Neural cell (in vitro differentiated cells): ENCODE measurements at regions not wholly inside any gene's neighbourhood (a gene's known extent, or its start where the extent isn't known, plus 50 kb on each side); places are given as distances from the start of the nearest gene placed in this dataset.

ENCODE experiments used
- H2AFZ ChIP-seq: fragments of 200-600, 300-800 bp; sonication (generic), shearing (Covaris generic); 2 replicates; pipeline ENCODE4 v1.6.0; 2014; ENCODE audit warnings: low read depth, mild to moderate bottlenecking, antibody characterized with exemption, low read length, moderate library complexity
- H3F3A ChIP-seq: fragments of 200-600 bp; shearing (Covaris generic); 2 replicates; pipeline ENCODE4 v1.6.1; 2016; ENCODE audit warnings: mild to moderate bottlenecking, moderate library complexity, mixed read lengths, antibody characterized with exemption, low read length; ENCODE audit not compliant: insufficient read depth, poor library complexity, severe bottlenecking
- H3K27ac ChIP-seq: fragments of 200-600, 300-800 bp; sonication (generic), shearing (Covaris generic); 2 replicates; pipeline ENCODE4 v1.5.1; 2014; ENCODE audit warnings: mild to moderate bottlenecking, low read length, moderate library complexity
- H3K27me3 ChIP-seq: fragments of 300-800, 200-600 bp; sonication (generic), shearing (Covaris generic); 2 replicates; pipeline ENCODE4 v1.6.0; 2014; ENCODE audit warnings: mild to moderate bottlenecking, low read depth, low read length, moderate library complexity; ENCODE audit not compliant: insufficient read depth
- H3K36me3 ChIP-seq: fragments of 300-800, 200-600 bp; sonication (generic), shearing (Covaris generic); 2 replicates; pipeline ENCODE4 v1.5.1; 2014; ENCODE audit warnings: mild to moderate bottlenecking, antibody characterized with exemption, low read length, moderate library complexity; ENCODE audit not compliant: insufficient read depth
- H3K4me2 ChIP-seq: fragments of 300-800, 200-600 bp; sonication (generic), shearing (Covaris generic); 2 replicates; pipeline ENCODE4 v1.6.0; 2014; ENCODE audit warnings: mild to moderate bottlenecking, low read length
- H3K4me3 ChIP-seq: fragments of 300-800, 200-600 bp; sonication (generic), shearing (Covaris generic); 2 replicates; pipeline ENCODE4 v1.5.1; 2014; ENCODE audit warnings: mild to moderate bottlenecking, low read length, moderate library complexity
- H3K79me2 ChIP-seq: fragments of 200-600 bp; shearing (Covaris generic); replicated peaks from 2 replicates; pipeline ENCODE4 v1.6.0; 2014; ENCODE audit warnings: mild to moderate bottlenecking, low read length, moderate library complexity; ENCODE audit not compliant: insufficient read depth
- H3K9ac ChIP-seq: fragments of 300-800, 200-600 bp; sonication (generic), shearing (Covaris generic); 2 replicates; pipeline ENCODE4 v1.6.1; 2016; ENCODE audit warnings: mild to moderate bottlenecking, low read length, mixed read lengths
- H3K9me2 ChIP-seq: fragments of 200-600 bp; shearing (Covaris generic); 2 replicates; pipeline ENCODE4 v1.6.1; 2016; ENCODE audit warnings: mild to moderate bottlenecking, low read length, mixed read lengths; ENCODE audit not compliant: insufficient read depth
- H3K9me3 ChIP-seq: fragments of 200-600, 300-800 bp; sonication (generic), shearing (Covaris generic); 2 replicates; pipeline ENCODE4 v1.6.1; 2016; ENCODE audit warnings: mild to moderate bottlenecking, mixed run types, low read length, moderate library complexity, mixed read lengths
- H4K20me1 ChIP-seq: fragments of 200-600 bp; shearing (Covaris generic); 2 replicates; pipeline ENCODE4 v1.6.1; 2016; ENCODE audit warnings: mild to moderate bottlenecking, mixed run types; ENCODE audit not compliant: insufficient read depth
- EP300 ChIP-seq: fragments of 450-650 bp; conservative IDR thresholded peaks from 2 replicates; pipeline ENCODE4 v1.6.1; 2014; ENCODE audit warnings: antibody characterized with exemption, mild to moderate bottlenecking, moderate library complexity; ENCODE audit not compliant: poor library complexity, severe bottlenecking
- EZH2 ChIP-seq: fragments of 200-600, 300-800 bp; shearing (Covaris generic), sonication (generic); IDR thresholded peaks from 2 replicates; pipeline ENCODE4 v1.6.1; 2014; ENCODE audit warnings: antibody characterized with exemption, low read length, borderline replicate concordance, mild to moderate bottlenecking; ENCODE audit not compliant: insufficient read depth, poor library complexity, severe bottlenecking
- MXI1 ChIP-seq: fragments of 450-650 bp; conservative IDR thresholded peaks from 2 replicates; pipeline ENCODE4 v1.6.1; 2014; ENCODE audit warnings: antibody characterized with exemption, mild to moderate bottlenecking; ENCODE audit not compliant: poor library complexity, severe bottlenecking
- POLR2AphosphoS5 ChIP-seq: IDR thresholded peaks from 2 replicates; pipeline ENCODE4 v1.6.1; 2012
- RAD21 ChIP-seq: fragments of 450-650 bp; conservative IDR thresholded peaks from 2 replicates; pipeline ENCODE4 v1.6.1; 2014; ENCODE audit warnings: antibody characterized with exemption, mild to moderate bottlenecking, moderate library complexity
- SMC3 ChIP-seq: fragments of 450-650 bp; conservative IDR thresholded peaks from 2 replicates; pipeline ENCODE4 v1.6.1; 2014; ENCODE audit warnings: antibody characterized with exemption, mild to moderate bottlenecking, moderate library complexity; ENCODE audit not compliant: poor library complexity
- TAF1 ChIP-seq: IDR thresholded peaks from 2 replicates; pipeline ENCODE4 v1.6.1; 2012; ENCODE audit warnings: low read depth
- TF ChIP-seq, protein P1 (sequence below): IDR thresholded peaks from 2 replicates; pipeline ENCODE4 v1.6.1; 2012; ENCODE audit warnings: borderline replicate concordance
- TF ChIP-seq, protein P2 (sequence below): fragments of 450-650 bp; IDR thresholded peaks from 2 replicates; pipeline ENCODE4 v1.5.1; 2014; ENCODE audit warnings: antibody characterized with exemption, mild to moderate bottlenecking, moderate library complexity; ENCODE audit not compliant: poor library complexity, severe bottlenecking

DNA sequence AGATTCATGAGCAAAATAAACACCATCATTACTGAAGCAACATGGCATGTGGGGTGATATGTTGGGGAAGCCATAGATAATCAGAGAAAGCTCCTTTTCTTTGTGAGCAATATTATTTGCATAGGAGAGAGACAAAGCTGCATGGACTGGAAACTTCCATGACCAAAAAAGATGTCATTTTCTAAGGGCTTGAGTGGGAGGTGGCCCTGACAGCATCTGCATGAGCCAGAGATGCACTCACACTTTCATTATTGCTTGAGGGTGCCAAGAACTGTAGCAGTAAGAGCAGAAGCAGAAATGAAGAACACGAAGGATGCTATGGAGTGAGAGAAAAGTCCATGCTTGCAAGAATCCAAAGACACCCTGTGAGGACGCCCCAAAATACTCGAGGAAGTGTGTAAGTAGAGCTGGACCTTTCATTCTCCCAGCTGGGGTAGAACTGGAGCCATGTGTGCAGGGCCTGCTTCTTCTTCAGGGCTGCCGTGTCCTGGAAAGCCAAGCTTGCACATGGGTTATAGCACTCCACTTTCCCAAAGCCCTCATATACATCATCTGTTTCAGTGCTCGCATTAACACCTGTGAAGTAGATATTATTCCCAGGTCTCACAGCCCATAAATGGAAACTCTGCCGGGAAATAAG is 851.2 kb downstream of the DHX35 start:
- no peaks in the 10 kb centered on the region for H3F3A ChIP-seq
- no peaks in the 10 kb centered on the region for H3K9me3 ChIP-seq
- TF ChIP-seq TAF1 (no peak), EP300 (no peak), SMC3 (no peak), RAD21 (no peak), EZH2 (no peak)
- TF ChIP-seq, protein P1, sequence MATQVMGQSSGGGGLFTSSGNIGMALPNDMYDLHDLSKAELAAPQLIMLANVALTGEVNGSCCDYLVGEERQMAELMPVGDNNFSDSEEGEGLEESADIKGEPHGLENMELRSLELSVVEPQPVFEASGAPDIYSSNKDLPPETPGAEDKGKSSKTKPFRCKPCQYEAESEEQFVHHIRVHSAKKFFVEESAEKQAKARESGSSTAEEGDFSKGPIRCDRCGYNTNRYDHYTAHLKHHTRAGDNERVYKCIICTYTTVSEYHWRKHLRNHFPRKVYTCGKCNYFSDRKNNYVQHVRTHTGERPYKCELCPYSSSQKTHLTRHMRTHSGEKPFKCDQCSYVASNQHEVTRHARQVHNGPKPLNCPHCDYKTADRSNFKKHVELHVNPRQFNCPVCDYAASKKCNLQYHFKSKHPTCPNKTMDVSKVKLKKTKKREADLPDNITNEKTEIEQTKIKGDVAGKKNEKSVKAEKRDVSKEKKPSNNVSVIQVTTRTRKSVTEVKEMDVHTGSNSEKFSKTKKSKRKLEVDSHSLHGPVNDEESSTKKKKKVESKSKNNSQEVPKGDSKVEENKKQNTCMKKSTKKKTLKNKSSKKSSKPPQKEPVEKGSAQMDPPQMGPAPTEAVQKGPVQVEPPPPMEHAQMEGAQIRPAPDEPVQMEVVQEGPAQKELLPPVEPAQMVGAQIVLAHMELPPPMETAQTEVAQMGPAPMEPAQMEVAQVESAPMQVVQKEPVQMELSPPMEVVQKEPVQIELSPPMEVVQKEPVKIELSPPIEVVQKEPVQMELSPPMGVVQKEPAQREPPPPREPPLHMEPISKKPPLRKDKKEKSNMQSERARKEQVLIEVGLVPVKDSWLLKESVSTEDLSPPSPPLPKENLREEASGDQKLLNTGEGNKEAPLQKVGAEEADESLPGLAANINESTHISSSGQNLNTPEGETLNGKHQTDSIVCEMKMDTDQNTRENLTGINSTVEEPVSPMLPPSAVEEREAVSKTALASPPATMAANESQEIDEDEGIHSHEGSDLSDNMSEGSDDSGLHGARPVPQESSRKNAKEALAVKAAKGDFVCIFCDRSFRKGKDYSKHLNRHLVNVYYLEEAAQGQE: no peak
- TF ChIP-seq, protein P2, sequence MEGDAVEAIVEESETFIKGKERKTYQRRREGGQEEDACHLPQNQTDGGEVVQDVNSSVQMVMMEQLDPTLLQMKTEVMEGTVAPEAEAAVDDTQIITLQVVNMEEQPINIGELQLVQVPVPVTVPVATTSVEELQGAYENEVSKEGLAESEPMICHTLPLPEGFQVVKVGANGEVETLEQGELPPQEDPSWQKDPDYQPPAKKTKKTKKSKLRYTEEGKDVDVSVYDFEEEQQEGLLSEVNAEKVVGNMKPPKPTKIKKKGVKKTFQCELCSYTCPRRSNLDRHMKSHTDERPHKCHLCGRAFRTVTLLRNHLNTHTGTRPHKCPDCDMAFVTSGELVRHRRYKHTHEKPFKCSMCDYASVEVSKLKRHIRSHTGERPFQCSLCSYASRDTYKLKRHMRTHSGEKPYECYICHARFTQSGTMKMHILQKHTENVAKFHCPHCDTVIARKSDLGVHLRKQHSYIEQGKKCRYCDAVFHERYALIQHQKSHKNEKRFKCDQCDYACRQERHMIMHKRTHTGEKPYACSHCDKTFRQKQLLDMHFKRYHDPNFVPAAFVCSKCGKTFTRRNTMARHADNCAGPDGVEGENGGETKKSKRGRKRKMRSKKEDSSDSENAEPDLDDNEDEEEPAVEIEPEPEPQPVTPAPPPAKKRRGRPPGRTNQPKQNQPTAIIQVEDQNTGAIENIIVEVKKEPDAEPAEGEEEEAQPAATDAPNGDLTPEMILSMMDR: no peak
- H3K9ac ChIP-seq: no peak overlapping the region
- no peaks in the 10 kb centered on the region for H3K36me3 ChIP-seq
- no peak overlapping the region for H2AFZ ChIP-seq
- no peaks in the 10 kb centered on the region for H4K20me1 ChIP-seq
- H3K9me2 ChIP-seq: no peaks in the 10 kb centered on the region
- H3K4me3 ChIP-seq: no peak overlapping the region
- no peak overlapping the region for H3K4me2 ChIP-seq
- H3K27ac ChIP-seq: no peak overlapping the region
- H3K79me2 ChIP-seq: no peaks in the 10 kb centered on the region
- no peaks in the 10 kb centered on the region for H3K27me3 ChIP-seq

DNA sequence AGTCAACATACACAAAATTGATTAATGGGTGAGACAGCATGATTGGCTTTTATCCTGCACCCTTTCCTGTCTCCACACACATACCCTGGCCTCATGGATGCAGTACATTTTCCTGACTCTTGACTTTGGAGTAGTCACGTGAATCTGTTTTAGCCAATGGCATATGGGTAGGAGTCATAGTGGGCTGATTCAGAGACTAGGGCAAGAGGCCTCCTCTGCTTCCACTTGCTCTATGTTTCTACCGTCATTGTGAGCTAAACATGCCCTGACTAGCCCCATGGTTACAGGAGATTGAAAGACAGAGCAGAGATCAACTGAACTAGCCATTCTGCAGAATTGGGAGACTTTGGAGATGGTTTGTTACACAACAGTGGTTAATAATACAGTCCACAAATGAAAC is 850.0 kb downstream of the DHX35 start:
- Histone ChIP-seq H3K4me2 (no peak overlapping the region), H3K9ac (no peak overlapping the region), H3K4me3 (no peak overlapping the region), H3F3A (no peaks in the 10 kb centered on the region), H4K20me1 (no peaks in the 10 kb centered on the region), H3K79me2 (no peaks in the 10 kb centered on the region), H3K36me3 (no peaks in the 10 kb centered on the region), H2AFZ (no peak overlapping the region), H3K27ac (no peak overlapping the region), H3K9me2 (no peaks in the 10 kb centered on the region), H3K27me3 (no peaks in the 10 kb centered on the region), H3K9me3 (no peaks in the 10 kb centered on the region)
- no peak for TF ChIP-seq SMC3
- TF ChIP-seq EZH2: no peak
- no peak for TF ChIP-seq POLR2AphosphoS5
- TF ChIP-seq EP300: no peak

DNA sequence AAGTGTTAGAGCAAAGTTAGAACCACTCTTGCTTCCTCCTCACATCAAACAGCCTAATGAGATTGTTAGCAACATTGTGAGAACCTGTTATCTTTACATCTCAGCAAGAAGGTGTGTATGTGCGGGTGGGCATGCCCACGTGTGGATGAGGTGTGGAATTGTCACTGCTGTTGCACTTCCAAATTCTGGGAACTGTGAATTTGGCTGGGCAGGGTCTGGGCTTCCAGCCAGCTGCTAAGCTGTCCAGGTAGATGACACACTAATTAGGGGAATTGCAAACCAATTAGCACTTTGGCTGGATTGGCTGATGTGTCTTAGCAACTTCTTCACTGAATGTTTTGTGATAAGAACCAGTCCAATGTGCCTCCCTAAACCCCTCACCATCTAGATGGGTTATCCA is 848.2 kb downstream of the DHX35 start:
- no peaks in the 10 kb centered on the region for H3F3A ChIP-seq
- H3K27me3 ChIP-seq: no peaks in the 10 kb centered on the region
- no peak overlapping the region for H3K27ac ChIP-seq
- H2AFZ ChIP-seq: no peak overlapping the region
- no peaks in the 10 kb centered on the region for H3K9me3 ChIP-seq
- H3K79me2 ChIP-seq: no peaks in the 10 kb centered on the region
- no peak overlapping the region for H3K9ac ChIP-seq
- TF ChIP-seq SMC3 (no peak), MXI1 (no peak), EZH2 (no peak), RAD21 (no peak), EP300 (no peak), POLR2AphosphoS5 (no peak)
- TF ChIP-seq, protein P1: no peak
- TF ChIP-seq, protein P2: no peak
- no peak overlapping the region for H3K4me2 ChIP-seq
- H3K9me2 ChIP-seq: no peaks in the 10 kb centered on the region
- no peaks in the 10 kb centered on the region for H3K36me3 ChIP-seq
- no peak overlapping the region for H3K4me3 ChIP-seq
- H4K20me1 ChIP-seq: no peaks in the 10 kb centered on the region
